Frontal cortex (tissue), 3 donors: ENCODE measurements at regions not wholly inside any gene's neighbourhood (a gene's known extent, or its start where the extent isn't known, plus 50 kb on each side); places are given as distances from the start of the nearest gene placed in this dataset.

ENCODE experiments used
- DNase-seq, 2 donors: peaks; one replicate each; pipeline ENCODE4 v3.0.0; 2012; ENCODE audit warnings: low spot score in 2 of 2
- FAIRE-seq: peaks from 2 replicates; lab custom pipeline; 2012; peaks lifted over from hg19 to GRCh38; lab: Jason Lieb, UNC
- donor health status: control.
- donor health status: control.
- donor health status: control.

DNA sequence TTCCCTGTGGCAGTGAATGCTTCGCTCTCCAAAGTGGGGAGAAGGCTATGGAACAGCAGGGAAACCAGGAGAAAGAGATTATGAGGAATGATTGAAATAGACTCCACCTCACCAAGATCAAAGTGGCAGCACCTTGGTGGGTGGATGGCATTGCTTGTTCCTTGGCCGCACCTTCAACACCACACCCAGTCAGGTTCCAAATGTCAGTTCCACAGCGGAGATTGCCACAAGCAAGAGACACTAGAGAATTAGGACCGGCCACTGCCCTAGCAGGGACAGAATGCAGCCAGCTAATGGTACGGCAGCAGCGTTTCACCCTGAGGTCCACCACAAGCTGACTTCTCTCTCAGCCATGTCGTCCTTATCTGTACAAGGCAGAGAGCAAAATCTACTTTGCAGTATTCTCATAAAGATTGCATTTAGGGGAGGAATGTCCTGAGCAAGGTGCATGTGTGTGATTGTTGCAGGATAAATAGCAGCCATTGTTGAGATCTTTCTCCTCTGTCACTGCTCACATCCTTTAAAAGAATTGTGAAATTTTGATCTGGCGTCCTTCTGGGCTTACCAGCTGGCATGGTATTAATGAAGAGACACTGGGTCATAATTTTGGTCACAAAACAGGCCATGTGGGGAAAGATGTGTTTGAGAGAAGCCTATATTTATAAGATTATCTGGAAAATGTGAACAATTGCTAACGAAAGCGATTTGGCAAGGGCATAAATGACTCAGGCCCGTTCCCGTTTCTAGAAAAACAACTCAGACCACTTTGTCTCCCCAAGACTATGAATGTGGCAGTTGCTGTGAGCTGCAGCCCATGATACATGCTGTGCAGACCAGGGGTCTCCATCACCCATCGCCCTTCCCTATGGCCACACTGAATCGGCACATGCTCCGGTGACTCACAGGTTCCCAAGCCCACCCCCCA, 228.6 kb upstream of the ID2 start:
- FAIRE-seq: no peak
- DNase-seq: no peak

DNA sequence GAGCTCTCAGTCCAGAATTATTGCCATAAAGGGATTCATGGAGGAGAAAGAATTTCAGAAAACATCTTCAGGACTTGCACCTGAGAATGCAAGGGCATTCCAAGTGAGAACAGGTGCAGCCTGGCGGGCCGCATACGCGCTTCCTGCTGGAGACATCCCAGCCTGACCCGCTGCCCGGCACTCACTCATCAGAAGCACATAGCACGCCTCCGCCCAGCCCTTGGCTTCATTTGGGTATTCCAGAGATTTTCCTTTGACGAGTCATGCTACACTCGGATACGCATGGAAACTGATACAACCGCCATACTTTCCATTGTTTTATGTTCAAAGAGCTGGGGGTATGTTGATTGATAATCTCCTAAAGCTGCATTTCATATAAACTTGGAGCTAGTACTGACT, 228.0 kb upstream of the ID2 start:
- DNase-seq (no peak), FAIRE-seq (no peak)

DNA sequence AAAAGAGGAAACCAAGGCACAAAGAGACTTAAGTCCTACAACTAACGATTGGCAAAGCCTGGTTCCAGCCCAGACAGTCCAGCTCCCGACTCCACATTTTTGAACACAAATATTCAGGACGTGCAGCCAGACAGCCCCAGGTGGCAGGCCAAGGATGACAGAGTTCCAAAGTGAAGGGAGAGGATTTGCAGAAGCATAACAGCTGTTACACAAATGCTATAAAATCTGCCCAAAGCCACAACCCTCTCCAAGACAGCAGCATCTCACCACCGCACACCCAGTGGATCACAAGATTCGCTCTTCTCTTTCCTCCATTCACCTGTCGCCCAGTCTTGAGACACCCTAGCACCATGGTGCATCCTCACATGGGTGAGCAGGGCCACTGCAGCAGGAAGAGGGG, 227.1 kb upstream of the ID2 start:
- no peak for DNase-seq
- no peak for FAIRE-seq

DNA sequence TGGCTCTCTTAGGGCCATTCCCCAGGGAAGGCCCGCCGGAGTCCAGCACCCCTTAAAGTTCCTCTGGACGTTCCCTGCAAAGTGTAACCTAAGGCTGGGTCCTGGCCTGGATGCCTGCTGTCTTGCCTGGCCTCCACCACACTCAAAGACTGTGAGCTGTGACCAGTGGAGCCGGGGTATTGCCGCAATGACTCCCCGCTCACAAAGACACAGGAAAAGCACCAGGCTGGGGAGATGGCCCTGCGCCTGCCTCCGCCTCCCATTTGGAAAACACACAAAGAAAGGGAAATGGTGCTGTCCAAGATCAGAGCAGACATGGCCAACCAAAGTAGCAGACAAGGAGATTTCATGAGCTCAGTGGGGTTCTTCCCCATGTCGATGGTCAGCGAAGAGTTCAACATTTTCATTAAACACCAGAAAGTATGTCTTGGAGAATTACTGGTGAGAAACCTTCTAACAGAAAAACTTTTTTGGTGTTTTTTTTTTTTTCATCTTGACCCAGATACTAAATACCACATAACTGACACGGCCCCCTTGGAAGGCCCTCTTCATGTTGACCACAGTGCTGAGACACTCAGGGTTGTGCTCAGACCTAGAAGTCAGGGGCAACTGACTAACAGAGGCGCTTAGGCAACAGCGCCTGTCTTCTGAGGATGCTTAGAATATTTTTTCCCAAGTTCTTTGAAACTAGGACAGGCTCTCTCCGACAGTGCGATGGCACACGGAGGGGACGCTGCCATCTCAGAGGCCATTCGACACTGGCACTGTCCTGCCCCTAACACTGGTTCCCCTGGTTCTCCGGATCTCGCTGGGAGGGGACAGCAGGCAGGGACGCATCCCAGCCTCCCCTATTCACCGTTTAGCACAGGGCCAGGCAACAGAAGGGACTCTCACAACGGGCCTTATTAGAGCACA, 226.4 kb upstream of the ID2 start:
- DNase-seq (peak; percentile 29 to 45), FAIRE-seq (no peak)

GRCh38 chr2:8456151-8457091, 225.4 kb upstream of the ID2 start:
- DNase-seq: no peak
- FAIRE-seq: no peak

DNA sequence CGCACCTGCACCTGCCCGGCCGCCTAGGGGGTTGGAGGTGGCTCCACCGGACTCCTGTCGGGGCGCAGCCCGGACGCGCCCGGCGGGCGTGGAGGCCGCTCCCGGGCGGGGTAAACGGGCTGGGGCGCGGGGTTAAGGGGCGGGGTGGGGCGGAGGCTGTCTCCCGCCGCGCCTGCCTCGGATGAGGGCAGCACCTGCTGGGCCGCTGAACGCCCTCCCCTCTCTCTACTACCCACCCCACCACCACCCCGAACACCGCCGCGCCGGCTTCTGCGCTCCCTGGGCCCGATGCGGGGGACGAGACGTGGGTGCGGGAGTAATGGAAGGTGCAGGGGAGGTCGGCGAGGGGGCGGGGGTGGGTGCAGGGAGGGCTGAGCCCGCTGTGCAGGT, 224.8 kb upstream of the ID2 start:
- FAIRE-seq (no peak), DNase-seq (peak in 1 of 2 donors; percentile 38)

- DNase-seq: no peak
- FAIRE-seq: no peak
Measured at GRCh38 chr2:8457699-8458502, 224.0 kb upstream of the ID2 start.

DNA sequence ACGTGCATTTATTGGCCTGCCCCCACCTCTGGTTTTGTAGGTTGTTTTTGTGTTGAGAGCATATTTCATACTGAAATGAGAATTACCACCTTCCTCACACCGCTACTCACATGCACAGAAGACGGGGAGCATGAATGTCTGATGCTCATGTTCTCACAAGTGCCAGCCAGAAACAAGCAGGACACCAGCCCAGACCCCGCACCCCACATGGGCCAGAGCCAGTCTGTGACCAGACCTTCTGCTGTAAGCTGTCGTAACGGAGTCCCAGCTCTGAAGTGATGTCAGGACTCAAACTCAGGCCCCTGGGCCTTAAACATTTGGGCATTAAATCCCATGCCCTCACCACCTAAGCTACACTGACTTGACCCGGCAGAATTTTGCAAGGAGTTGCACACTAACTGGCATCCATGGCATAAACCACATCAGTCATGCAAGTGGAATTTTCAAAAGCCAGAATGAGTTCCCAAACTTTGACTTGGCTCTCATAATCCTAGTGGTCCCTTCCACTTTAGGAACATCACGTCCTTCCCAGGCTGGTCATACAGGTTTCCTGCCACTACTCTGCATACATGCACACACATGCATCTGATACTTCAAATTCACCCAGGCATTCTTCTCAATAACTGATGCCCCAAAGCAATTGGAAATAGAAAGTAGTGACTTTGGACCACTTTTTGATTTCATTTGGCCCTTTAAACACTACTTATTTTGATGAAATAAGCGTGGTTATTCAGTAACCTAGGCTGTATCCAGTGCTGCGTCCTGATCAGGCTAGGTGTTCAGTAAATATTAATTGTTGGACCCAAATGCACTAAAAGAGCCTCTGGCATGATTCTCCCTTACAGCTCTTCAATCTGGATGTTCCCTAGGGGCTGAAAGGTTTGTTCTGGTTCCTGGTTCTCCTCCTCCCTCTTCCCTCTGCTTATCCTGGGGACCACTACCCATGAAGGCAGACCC, 223.1 kb upstream of the ID2 start:
- FAIRE-seq: no peak
- DNase-seq: no peak

- no peak for DNase-seq
- FAIRE-seq: no peak
Measured at GRCh38 chr2:8459474-8459873, 222.4 kb upstream of the ID2 start.

DNA sequence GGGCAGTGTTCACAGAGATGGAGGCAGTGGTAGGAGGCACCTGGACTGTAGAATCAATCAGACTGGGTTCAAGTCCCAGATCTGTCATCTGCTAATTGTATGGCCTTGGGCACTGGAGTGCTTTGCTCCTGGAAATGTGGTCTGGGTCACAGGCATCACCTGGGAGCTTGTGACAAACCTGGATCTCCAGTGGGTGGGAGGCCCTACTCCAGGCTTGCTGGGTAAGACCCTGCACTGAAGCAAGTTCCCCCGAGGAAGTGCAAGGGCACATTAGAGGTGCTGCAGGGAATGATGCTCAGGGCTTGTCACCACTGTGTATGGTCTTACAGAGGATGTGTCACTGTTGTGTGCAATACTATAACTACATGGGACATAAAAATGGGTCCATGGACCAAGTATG, 220.5 kb upstream of the ID2 start:
- FAIRE-seq (no peak), DNase-seq (no peak)

GRCh38 chr2:8462280-8462679, 219.6 kb upstream of the ID2 start:
- FAIRE-seq (no peak), DNase-seq (no peak)

GRCh38 chr2:8462899-8463648, 218.8 kb upstream of the ID2 start:
- DNase-seq: no peak
- no peak for FAIRE-seq

DNA sequence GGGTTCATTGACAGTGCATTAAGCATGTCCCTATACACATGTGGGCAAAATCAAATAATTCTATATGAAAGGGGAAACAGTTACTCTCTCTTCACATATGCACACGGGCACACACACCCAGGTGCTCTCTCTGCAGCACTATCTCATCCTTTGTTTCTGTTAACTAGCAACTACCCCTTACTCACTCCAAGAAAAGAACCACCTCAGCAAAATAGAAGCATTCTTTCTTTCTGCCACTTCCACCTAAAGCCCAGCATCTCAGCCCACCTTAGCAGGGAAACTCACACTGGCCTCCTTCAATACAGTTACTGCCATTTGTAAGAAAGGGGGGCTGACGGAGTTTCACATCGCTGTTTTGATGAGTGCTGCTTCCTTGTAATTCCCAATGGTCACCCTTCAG, 216.3 kb upstream of the ID2 start:
- FAIRE-seq (no peak), DNase-seq (no peak)

DNA sequence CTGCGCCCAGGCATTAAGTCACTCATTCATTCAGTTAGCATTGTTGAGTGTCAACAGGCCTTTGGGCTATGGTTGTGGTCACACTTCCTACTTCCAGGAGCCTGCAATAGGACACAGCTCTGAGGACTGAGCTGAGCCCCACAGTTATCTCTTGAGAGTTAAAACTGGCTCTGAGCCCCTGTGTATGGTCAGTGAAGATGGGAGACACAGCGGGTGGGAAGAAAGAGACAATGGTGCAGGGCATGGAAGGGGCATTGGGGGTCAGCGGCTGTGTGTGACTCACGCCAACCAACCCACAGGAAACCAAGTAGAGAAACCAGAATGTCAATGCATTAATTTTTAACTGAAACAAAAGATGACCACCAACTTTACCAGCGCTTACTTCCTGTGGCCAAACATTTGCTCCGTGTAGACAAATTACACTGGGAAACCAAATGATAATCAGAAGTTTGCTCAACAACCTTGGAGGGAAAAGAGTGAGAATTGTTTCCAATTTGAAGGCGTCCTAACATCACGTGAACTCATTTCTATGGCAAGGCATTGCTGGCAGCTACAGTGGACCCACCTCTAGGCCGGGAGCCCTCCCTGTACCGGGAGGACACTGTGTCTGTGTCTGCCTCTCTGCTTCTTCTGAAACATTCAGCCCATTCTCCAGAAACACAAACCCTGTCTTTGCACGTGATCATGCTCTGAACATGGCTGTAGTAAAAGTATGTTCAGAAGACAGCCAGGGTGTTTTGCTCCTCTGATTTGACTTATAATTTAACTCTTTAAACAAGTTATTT, 212.0 kb upstream of the ID2 start:
- DNase-seq: no peak

GRCh38 chr2:8472545-8473323, 209.1 kb upstream of the ID2 start:
- FAIRE-seq: no peak
- DNase-seq: no peak

More for the DNA sequence above, 212.0 kb upstream of the ID2 start:
- no peak for FAIRE-seq
